H1 (cell line): ENCODE measurements at regions not wholly inside any gene's neighbourhood (a gene's known extent, or its start where the extent isn't known, plus 50 kb on each side); places are given as distances from the start of the nearest gene placed in this dataset.

Experiments used
- CTCF ChIA-PET: fragments of 300-600 bp; sonication (Branson Sonifier 250); formaldehyde crosslinking; loops from one replicate; lab custom pipeline; 2021; ENCODE audit not compliant: partially characterized antibody; lab: Charles Lee
- POLR2A ChIA-PET: fragments of 300-600 bp; sonication (Branson Sonifier 250); formaldehyde crosslinking; loops from one replicate; lab custom pipeline; 2021; ENCODE audit warnings: inconsistent platforms; ENCODE audit not compliant: partially characterized antibody; lab: Charles Lee
- DNase-seq, 2 experiments: peaks; one replicate each; pipeline versions ENCODE4 v3.0.0 to v3.0.0-alpha.2; 2010 to 2022; ENCODE audit warnings: low spot score in 2 of 2, low read depth in 1 of 2, mixed read lengths in 1 of 2
- FAIRE-seq: peaks from 2 replicates; lab custom pipeline; 2011; peaks lifted over from hg19 to GRCh38; lab: Jason Lieb, UNC
- H2AFZ ChIP-seq: 2 replicates; pipeline ENCODE4 v1.8.1; 2012; ENCODE audit warnings: low read length, inconsistent platforms
- H2AK5ac ChIP-seq: 2 replicates; pipeline ENCODE4 v1.6.1; 2013; ENCODE audit warnings: low read depth, low read length
- H2BK120ac ChIP-seq: replicated peaks from 2 replicates; pipeline ENCODE3; 2013; ENCODE audit warnings: low read depth, low read length, inconsistent platforms
- H2BK12ac ChIP-seq: 2 replicates; pipeline ENCODE4 v1.6.1; 2013; ENCODE audit warnings: low read depth, low read length
- H2BK15ac ChIP-seq: 2 replicates; pipeline ENCODE4 v1.6.1; 2013; ENCODE audit warnings: low read length
- H2BK20ac ChIP-seq: 2 replicates; pipeline ENCODE4 v1.6.1; 2013; ENCODE audit warnings: low read length
- H2BK5ac ChIP-seq: 2 replicates; pipeline ENCODE4 v1.6.1; 2013; ENCODE audit warnings: low read depth, low read length
- H3K14ac ChIP-seq: 2 replicates; pipeline ENCODE4 v1.6.1; 2013; ENCODE audit warnings: inconsistent platforms; ENCODE audit not compliant: insufficient read length
- H3K18ac ChIP-seq: 2 replicates; pipeline ENCODE4 v1.6.1; 2013; ENCODE audit warnings: low read length; ENCODE audit errors: extremely low read depth
- H3K23ac ChIP-seq: 2 replicates; pipeline ENCODE4 v1.6.1; 2013; ENCODE audit warnings: inconsistent platforms; ENCODE audit not compliant: insufficient read length
- H3K23me2 ChIP-seq: 2 replicates; pipeline ENCODE4 v1.6.1; 2013; ENCODE audit warnings: low read depth, low read length
- H3K27ac ChIP-seq: 2 replicates; pipeline ENCODE4 v1.6.1; 2011; ENCODE audit warnings: low read depth, low read length, inconsistent platforms
- H3K27me3 ChIP-seq, 4 experiments: replicated peaks in 1 of 4; 1 replicate in 1 of 4; 2 replicates in 3 of 4; pipeline versions ENCODE4 v1.6.1 to v1.8.1; 2011 to 2013; ENCODE audit warnings: low read length in 3 of 4, mild to moderate bottlenecking in 3 of 4, inconsistent platforms in 2 of 4, mixed read lengths in 2 of 4, moderate library complexity in 1 of 4; ENCODE audit not compliant: control insufficient read depth in 3 of 4, insufficient read depth in 3 of 4; ENCODE audit errors: extremely low read depth in 1 of 4
- H3K36me3 ChIP-seq, 4 experiments: 2 replicates each; pipeline versions ENCODE4 v1.6.1 to v1.8.1; 2011 to 2013; ENCODE audit warnings: mild to moderate bottlenecking in 4 of 4, low read length in 3 of 4, moderate library complexity in 2 of 4, control low read depth in 1 of 4, inconsistent platforms in 1 of 4; ENCODE audit not compliant: insufficient read depth in 4 of 4, control insufficient read depth in 2 of 4
- H3K4ac ChIP-seq: replicated peaks from 2 replicates; pipeline ENCODE3; 2013; ENCODE audit warnings: low read length, low read depth, mixed read lengths, inconsistent platforms; ENCODE audit not compliant: insufficient read length
- H3K4me1 ChIP-seq, 4 experiments: replicated peaks in 1 of 4; 1 replicate in 1 of 4; 2 replicates in 3 of 4; pipeline versions ENCODE4 v1.6.1 to v1.8.1; 2011 to 2013; ENCODE audit warnings: low read length in 3 of 4, inconsistent platforms in 2 of 4, mixed read lengths in 1 of 4; ENCODE audit not compliant: insufficient read depth in 4 of 4, control insufficient read depth in 3 of 4
- H3K4me2 ChIP-seq, 2 experiments: 2 replicates each; pipeline versions ENCODE4 v1.6.1 to v1.8.1; 2011 to 2013; ENCODE audit warnings: low read depth in 2 of 2, low read length in 2 of 2, control low read depth in 1 of 2, inconsistent platforms in 1 of 2, mild to moderate bottlenecking in 1 of 2; ENCODE audit not compliant: insufficient read depth in 1 of 2
- H3K4me3 ChIP-seq, 4 experiments: fragments of 200-600, 300-600 bp in 1 of 4; sonication (generic), shearing (Covaris generic), sonication (Bioruptor Twin) in 1 of 4; 2 replicates each; pipeline versions ENCODE4 v1.5.1 to v1.8.1; 2011 to 2016; ENCODE audit warnings: low read length in 4 of 4, low read depth in 3 of 4, control low read depth in 2 of 4, inconsistent platforms in 2 of 4, mild to moderate bottlenecking in 2 of 4, mixed read lengths in 1 of 4, moderate library complexity in 1 of 4; ENCODE audit not compliant: insufficient read depth in 2 of 4; ENCODE audit errors: extremely low read depth in 1 of 4
- H3K56ac ChIP-seq: replicated peaks from 2 replicates; pipeline ENCODE3; 2013; ENCODE audit warnings: low read depth, mild to moderate bottlenecking, mixed read lengths, low read length, inconsistent platforms; ENCODE audit not compliant: insufficient read length
- H3K79me1 ChIP-seq: 2 replicates; pipeline ENCODE4 v1.6.1; 2013; ENCODE audit warnings: low read depth, low read length, control low read depth
- H3K79me2 ChIP-seq, 2 experiments: 2 replicates each; pipeline versions ENCODE4 v1.6.1 to v1.8.1; 2012 to 2013; ENCODE audit warnings: low read length in 2 of 2, mild to moderate bottlenecking in 2 of 2, inconsistent platforms in 1 of 2; ENCODE audit not compliant: insufficient read depth in 2 of 2, control insufficient read depth in 1 of 2
- H3K9ac ChIP-seq, 4 experiments: replicated peaks in 1 of 4; 1 replicate in 1 of 4; 2 replicates in 3 of 4; pipeline versions ENCODE4 v1.6.1 to v1.8.1; 2011 to 2013; ENCODE audit warnings: low read depth in 3 of 4, low read length in 3 of 4, control low read depth in 2 of 4, mild to moderate bottlenecking in 2 of 4, moderate library complexity in 2 of 4, inconsistent platforms in 1 of 4; ENCODE audit errors: extremely low read depth in 1 of 4
- H3K9me3 ChIP-seq, 2 experiments: 2 replicates each; pipeline versions ENCODE4 v1.6.1 to v1.8.1; 2012 to 2013; ENCODE audit warnings: mild to moderate bottlenecking in 2 of 2, moderate library complexity in 2 of 2, control low read depth in 1 of 2, inconsistent platforms in 1 of 2, low read depth in 1 of 2, low read length in 1 of 2, mixed read lengths in 1 of 2; ENCODE audit not compliant: insufficient read depth in 2 of 2
- H4K20me1 ChIP-seq, 2 experiments: replicated peaks in 1 of 2; 2 replicates each; pipeline versions ENCODE3 to v1.8.1; 2011 to 2013; ENCODE audit warnings: inconsistent platforms in 2 of 2, low read length in 2 of 2, mild to moderate bottlenecking in 1 of 2; ENCODE audit not compliant: insufficient read depth in 2 of 2, control insufficient read depth in 1 of 2
- H4K5ac ChIP-seq: 2 replicates; pipeline ENCODE4 v1.6.1; 2013; ENCODE audit warnings: low read length, low read depth, mixed read lengths, inconsistent platforms; ENCODE audit not compliant: insufficient read length
- H4K8ac ChIP-seq: 2 replicates; pipeline ENCODE4 v1.8.0; 2013; ENCODE audit warnings: mild to moderate bottlenecking, moderate library complexity, low read length, inconsistent platforms; ENCODE audit not compliant: insufficient read depth; ENCODE audit errors: extremely low read depth
- H4K91ac ChIP-seq: replicated peaks from 2 replicates; pipeline ENCODE3; 2013; ENCODE audit warnings: low read length, mixed read lengths, inconsistent platforms; ENCODE audit not compliant: insufficient read length
- BCL11A ChIP-seq, 2 experiments: IDR thresholded peaks; one replicate each; pipeline ENCODE4 v1.6.1; 2011; ENCODE audit warnings: low read depth in 2 of 2, low read length in 2 of 2, mild to moderate bottlenecking in 2 of 2
- WGBS, 2 experiments: shearing (Covaris generic) in 1 of 2; methylation state at CpG; one replicate each; pipeline versions ENCODE4 v1.1.6 to v1.1.7; 2013 to 2015; ENCODE audit warnings: low lambda C conversion rate in 2 of 2, mixed read lengths in 2 of 2, inconsistent platforms in 1 of 2, low coverage in 1 of 2, missing lambda C conversion rate in 1 of 2; ENCODE audit not compliant: insufficient replicate concordance in 2 of 2, insufficient coverage in 1 of 2, insufficient read length in 1 of 2; ENCODE audit errors: extremely low coverage in 1 of 2, missing lambda C conversion rate in 1 of 2; 5-methylcytosine and 5-hydroxymethylcytosine counted together

DNA sequence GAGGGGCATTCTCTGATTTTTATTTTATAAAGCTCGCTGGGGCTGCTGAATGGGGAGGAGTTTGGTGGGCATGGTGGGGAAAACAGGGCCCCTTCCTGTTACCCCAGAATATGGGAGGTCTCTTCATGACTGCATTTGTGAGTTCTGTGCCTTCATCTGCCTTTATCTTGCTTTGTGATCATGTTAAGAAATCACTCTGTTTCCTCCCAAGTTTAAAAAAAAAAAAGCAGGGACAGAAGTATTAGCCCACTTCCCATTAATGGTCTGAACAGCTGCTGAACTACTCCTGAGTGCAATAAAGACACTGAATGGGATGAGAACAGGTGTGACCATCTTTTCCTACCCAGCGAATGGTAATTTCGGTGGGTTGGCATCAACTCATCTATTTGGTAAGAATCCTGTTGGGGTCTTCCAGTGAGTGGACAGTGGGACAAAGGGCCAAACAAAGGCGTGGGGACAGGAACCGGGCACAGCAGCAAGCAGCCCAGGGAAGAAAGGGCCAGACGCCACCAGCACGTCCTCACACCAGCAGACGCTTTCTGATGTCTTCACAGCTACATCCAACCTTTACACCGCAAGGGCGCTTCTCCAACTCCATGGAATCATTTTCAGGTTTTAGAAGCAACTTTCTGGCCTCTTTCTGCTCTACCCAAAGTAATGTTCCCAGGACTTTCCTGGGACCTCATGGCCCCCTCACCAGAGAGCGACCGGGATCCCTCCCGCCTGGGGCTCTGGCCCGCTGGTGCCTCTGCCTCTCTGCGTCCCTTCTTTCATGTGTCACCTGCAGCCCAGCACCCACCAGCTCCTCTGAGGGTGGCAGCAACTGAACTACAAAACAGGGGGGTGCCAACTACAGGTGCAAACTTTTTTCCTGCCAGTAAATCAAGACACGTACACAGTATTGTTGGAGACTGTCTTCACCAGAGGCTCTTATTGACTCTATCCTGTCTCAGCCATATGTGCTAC, 160.2 kb downstream of the ADSS2 start:
- no peaks in the 10 kb centered on the region for H4K20me1 ChIP-seq
- no peaks in the 10 kb centered on the region for H3K79me1 ChIP-seq
- no peak overlapping the region for H3K14ac ChIP-seq
- no peak overlapping the region for H2AK5ac ChIP-seq
- WGBS, 2 experiments: 86% methylated on average over 16 of the region's 16 CpGs; no CpG with 5 or more reads in 1 of the 2 experiments
- DNase-seq: no peak
- H4K5ac ChIP-seq: no peak overlapping the region
- H3K4me3 ChIP-seq: no peak overlapping the region
- no peak overlapping the region for H2BK20ac ChIP-seq
- H3K4me2 ChIP-seq: no peak overlapping the region
- H2BK12ac ChIP-seq: no peak overlapping the region
- POLR2A ChIA-PET: no interaction called here
- no peaks in the 10 kb centered on the region for H3K27me3 ChIP-seq
- H3K23me2 ChIP-seq: no peaks in the 10 kb centered on the region
- H3K4ac ChIP-seq: no peak overlapping the region
- no peaks in the 10 kb centered on the region for H3K36me3 ChIP-seq
- no peak overlapping the region for H2AFZ ChIP-seq
- no peak overlapping the region for H3K9ac ChIP-seq
- no peak for TF ChIP-seq BCL11A (IDR thresholded peaks at IDR 0.05; ENCODE audit: low read depth in 2 of 2, low read length in 2 of 2)
- TF ChIP-seq, all 59 proteins: peak for 0
- H2BK120ac ChIP-seq: no peak overlapping the region
- H3K4me1 ChIP-seq: no peaks in the 10 kb centered on the region
- no peak overlapping the region for H3K27ac ChIP-seq
- H3K79me2 ChIP-seq: no peaks in the 10 kb centered on the region
- H2BK5ac ChIP-seq: no peak overlapping the region
- no peak overlapping the region for H3K23ac ChIP-seq
- no peak overlapping the region for H2BK15ac ChIP-seq
- no peak overlapping the region for H4K8ac ChIP-seq
- H3K9me3 ChIP-seq: no peaks in the 10 kb centered on the region
- no peak overlapping the region for H4K91ac ChIP-seq
- no peak overlapping the region for H3K56ac ChIP-seq
- CTCF ChIA-PET: interaction anchor here (1.5 kb wide), 1 partner anchor 11 kb away, joined by 4 read pairs; no protein-coding TSS in a partner anchor
- no peak overlapping the region for H3K18ac ChIP-seq
- FAIRE-seq: no peak
